GM18867 (cell line): ENCODE measurements at regions not wholly inside any gene's neighbourhood (a gene's known extent, or its start where the extent isn't known, plus 50 kb on each side); places are given as distances from the start of the nearest gene placed in this dataset.
"Not testable (repeated sequence)": the region's sequence is repeated elsewhere in the genome, so short reads cannot be mapped to it uniquely, and the experiment has no call there.

ENCODE experiments used
- ATAC-seq: cut with Tn5 transposase; IDR thresholded peaks from one replicate; pipeline ENCODE4 v1.9.1; 2021; ENCODE audit warnings: mild to moderate bottlenecking, moderate library complexity; ENCODE audit not compliant: unreplicated experiment

GRCh38 chr2:139605668-139606067 lies 825.5 kb upstream of the NXPH2 start:
- no peak for ATAC-seq

DNA sequence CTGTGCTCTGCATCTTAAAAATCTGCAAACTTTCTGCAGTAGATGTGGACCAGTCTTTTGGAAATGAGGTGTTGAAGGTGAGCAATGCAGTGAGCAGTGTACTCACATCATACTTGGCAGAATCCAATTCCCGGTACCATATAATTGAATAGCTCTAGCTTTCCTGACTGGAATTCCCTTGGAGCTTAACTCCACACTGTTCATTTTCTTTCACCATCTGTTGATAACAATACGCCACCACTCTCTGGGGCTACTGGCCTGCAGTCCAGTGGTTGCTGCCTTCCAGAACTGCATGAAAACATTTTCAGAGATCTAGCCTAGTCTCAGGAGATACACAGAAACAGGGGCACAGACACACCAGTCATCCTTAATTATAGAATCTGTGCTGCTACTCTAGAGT lies 820.0 kb upstream of the NXPH2 start:
- ATAC-seq = no peak

- ATAC-seq = no peak
These were observed 804.9 kb upstream of the NXPH2 start for GRCh38 chr2:139585101-139585500.

DNA sequence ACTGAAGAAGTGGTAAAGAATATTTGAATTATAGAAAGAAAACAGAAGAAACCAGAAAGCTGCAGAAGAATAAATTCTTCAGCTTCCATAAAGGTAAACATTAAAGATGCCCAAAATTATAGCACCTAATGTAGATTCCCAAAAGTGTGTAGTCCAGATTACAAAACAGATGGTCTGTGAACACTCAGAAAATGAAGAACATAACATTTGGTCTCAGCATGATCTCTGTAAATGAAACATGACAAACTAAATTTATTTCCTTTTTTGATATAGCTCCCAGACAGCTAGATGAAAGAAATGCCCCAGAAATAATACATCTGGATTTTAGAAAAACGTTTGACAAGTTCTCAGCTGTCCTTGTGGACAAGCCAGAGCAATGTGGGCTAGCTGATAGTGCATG lies 794.2 kb upstream of the NXPH2 start:
- no peak for ATAC-seq

GRCh38 chr2:139556789-139557188 lies 776.6 kb upstream of the NXPH2 start:
- ATAC-seq = no peak

- no peak for ATAC-seq
These were observed 770.7 kb upstream of the NXPH2 start for GRCh38 chr2:139550873-139551272.

- no peak for ATAC-seq
These were observed 770.2 kb upstream of the NXPH2 start for GRCh38 chr2:139550341-139550740.

DNA sequence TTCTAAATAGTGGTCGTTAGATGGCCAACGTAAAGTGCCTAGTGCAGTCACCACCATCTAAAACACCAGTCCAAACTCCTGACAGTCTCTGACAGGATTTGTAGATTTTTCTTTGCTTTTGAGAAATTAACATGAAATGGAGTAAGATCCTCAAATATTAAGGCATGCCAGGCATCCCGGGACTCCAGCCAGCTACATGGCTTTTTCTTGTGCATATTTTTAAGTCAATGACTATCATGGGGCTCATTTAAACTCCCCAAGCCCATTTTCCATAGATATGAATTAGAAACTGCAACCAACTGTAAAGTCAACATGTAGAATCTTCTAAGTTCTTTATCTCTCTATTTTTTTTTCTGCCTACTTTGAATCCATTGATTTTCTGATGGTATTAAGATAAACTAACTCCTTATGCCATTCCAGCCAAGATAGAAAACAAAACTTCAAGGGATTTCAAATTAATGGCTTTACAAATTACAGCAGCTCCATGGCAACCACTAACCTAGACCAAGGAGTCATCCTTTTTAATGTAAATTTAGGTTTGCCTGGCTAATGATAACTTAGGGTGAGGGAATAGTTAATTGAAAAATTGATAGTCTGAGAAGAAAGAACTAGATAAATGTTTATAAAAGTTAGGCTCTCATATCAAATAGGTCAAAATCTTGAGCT lies 764.1 kb upstream of the NXPH2 start:
- ATAC-seq = no peak

- not testable (repeated sequence) for ATAC-seq
These were observed 758.3 kb upstream of the NXPH2 start for GRCh38 chr2:139538332-139539020.

DNA sequence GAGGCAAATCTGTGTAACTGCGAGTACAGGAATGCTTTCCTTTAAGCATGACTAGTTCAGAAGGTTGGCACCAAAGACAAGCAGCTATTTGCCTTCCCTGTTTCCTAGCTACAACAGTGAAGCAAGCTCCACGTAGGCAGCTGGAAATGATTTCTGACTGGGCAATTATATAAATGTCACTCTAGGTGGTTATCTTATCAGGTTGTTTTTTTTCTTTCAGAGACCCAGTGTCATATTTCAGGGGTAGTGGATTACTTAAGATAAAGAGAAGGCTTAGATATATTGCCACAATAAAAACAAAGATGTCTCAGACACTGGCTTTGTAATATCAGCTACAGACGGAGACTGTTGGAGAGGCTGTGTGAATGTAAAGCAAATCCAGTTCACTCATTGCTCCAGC lies 748.9 kb upstream of the NXPH2 start:
- no peak for ATAC-seq

GRCh38 chr2:139526781-139527180 lies 746.6 kb upstream of the NXPH2 start:
- no peak for ATAC-seq

DNA sequence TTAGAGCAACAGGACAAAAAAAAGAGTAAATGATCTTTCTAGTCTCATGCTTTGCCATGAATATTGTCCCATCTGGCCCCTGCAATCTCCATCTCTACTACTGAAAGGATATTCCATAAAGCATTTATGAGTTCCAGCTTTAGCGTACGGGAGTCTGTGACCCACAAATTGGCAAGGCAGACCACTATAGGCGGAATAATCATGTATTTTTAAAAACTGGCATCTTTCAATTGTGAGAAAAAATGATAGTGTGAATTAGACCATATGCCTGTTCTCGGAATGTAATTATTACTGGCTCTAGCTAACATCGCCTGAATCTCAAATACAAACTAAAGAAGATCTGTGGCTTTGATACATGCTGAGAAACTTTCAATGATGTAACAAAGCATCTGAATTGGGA lies 738.1 kb upstream of the NXPH2 start:
- no peak for ATAC-seq

DNA sequence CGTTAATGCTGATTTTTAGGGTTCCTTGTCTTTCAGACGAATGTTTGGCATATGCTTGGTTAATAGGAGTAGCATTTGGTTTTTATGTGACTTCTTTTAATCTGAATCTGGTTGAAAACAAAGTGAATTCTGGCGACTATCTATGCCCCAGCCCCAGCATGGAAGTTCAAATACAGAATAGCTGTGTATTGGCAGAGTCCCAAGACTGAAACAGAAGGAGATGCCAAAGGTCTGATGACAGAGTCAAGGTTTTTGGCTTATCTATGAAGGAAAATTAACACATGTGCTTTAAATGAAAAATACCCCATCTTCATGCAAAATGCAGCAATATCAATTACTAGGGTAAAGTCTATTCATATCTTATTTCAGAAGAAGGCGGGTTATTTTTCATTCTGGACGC lies 734.8 kb upstream of the NXPH2 start:
- ATAC-seq = no peak

GRCh38 chr2:139495851-139496250 lies 715.7 kb upstream of the NXPH2 start:
- ATAC-seq = no peak

GRCh38 chr2:139492131-139492680 lies 712.0 kb upstream of the NXPH2 start:
- no peak for ATAC-seq

DNA sequence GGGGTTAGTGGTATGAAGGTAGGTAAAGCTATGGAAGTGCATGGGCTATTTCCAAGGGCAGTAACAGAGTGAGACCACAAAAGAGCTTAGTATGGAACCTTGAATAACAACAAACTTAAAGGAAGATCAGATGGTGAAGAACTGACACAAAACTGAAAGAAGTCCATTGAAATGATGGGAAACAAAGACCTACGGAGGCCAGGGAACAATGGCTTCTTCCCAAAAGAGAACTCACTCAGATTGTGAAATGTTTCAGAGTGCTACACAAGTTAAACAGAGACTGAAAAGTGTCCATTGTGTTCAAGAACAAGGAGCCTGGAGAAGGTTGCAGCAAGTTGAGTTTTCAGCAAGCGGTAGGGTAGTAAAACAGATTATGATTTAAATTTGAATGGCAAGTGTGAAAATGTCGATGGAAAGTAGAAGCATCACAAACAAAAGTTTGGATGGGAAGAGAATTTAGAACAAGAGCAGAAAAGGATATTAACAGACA lies 700.0 kb upstream of the NXPH2 start:
- ATAC-seq = no peak

GRCh38 chr2:139478165-139478914 lies 698.1 kb upstream of the NXPH2 start:
- ATAC-seq = no peak

DNA sequence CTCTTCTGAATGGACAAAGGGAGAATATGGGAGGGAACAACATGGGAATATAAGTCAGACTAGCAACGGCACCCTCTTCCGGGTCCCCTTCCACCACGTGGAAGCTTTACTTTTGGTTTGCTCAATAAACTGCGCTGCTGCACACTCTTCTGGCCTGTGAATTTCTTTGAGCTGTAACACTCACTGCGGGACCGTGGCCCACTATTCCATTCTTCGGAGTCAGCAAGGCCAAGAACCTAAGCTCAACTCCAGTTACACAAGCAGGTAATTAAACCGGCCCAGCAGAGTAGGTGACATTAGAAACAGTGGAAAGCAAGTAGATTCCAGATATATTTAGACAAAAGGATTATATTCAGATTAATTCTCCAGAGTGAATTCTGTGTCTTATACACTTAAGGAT lies 697.4 kb upstream of the NXPH2 start:
- ATAC-seq = no peak

GRCh38 chr2:139469985-139470384 lies 689.8 kb upstream of the NXPH2 start:
- no peak for ATAC-seq

DNA sequence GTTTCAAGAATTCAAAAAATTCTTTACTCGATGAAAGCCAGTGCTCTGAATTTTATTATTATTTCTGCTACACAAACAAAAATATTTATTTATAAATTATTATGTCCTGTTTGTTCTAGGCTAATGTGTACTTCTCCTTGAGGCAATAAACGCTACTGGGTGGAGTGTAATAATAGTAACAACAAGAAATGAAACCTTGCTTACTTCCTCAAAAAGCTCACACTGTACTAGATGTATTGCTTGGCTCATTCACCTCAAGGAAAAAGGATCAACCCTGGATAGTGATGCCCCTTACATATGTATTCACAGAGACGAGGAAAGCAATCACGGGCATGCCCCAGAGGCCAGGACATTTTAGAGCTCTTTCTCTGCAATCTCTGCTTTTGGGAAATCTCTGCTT lies 685.6 kb upstream of the NXPH2 start:
- ATAC-seq = no peak

GRCh38 chr2:139457873-139458272 lies 677.7 kb upstream of the NXPH2 start:
- no peak for ATAC-seq

DNA sequence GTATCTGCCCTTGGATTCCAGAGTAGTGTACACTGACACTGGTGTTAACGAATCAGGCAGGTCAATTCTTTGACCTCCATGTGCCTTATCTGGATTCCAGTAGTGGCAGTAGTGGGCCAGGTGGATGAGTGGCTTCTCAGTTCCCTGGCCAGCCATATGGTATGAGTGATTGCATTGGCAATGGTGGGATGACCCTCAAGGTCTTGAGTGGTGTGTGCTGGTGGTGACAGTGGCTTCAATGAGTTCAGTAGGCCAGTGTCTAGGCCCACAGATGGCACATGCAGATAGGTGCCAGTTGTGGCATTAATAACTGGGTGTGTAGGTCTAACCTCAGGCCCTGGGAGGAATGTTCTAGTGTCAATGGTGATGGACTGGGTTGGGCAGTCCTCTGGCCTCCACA lies 674.1 kb upstream of the NXPH2 start:
- no peak for ATAC-seq
